HG03558 (cell line): ENCODE measurements at regions not wholly inside any gene's neighbourhood (a gene's known extent, or its start where the extent isn't known, plus 50 kb on each side); places are given as distances from the start of the nearest gene placed in this dataset.
"Not testable (repeated sequence)": the region's sequence is repeated elsewhere in the genome, so short reads cannot be mapped to it uniquely, and the experiment has no call there.

Source experiments
- ATAC-seq: cut with Tn5 transposase; IDR thresholded peaks from one replicate; pipeline ENCODE4 v1.9.1; 2021; ENCODE audit warnings: moderate number of reproducible peaks; ENCODE audit not compliant: unreplicated experiment; ENCODE audit errors: extremely low read depth

DNA sequence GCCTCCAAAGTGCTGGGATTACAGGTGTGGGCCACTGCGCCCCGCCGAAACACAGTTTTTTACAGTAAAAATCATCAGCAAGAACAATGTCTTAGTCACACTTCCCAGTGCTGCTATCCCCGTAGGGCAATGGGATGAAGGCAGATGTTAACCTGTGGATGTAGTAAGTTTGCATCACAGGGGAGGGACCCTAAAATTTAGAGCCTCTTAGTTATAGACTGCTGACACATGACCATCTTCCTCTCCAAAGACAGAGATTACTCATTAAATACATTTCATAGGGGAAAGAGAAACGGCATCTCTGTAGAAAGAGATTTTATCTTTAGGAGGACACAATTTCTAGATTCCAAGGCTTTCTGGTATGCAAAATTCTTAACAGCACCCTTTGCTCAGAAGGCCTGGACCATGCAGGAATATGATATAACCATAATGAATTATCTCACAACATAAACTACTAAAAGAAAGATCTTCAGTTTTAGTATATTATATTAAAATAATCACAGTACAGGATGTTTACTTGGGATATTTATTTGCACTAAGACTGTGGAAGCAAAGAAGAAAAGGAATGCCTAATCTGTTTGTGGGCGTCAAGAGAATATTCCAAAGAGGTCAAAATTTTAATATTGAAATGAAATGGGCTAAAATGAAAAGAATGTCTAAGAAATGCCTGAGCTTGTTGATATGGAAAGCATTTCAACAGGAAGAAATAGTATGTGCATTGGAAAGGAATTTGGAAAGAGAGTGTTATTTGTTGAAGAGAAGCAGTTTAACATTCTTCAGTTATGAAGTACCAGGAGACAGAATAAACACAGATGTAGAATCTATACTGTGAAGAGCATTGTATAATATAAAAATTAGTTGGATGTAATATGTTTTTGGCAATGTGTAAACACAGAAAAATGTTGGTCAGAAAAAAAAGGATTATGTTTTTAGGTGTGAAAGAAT is 1228.3 kb upstream of the CHAC2 start:
- no peak for ATAC-seq

DNA sequence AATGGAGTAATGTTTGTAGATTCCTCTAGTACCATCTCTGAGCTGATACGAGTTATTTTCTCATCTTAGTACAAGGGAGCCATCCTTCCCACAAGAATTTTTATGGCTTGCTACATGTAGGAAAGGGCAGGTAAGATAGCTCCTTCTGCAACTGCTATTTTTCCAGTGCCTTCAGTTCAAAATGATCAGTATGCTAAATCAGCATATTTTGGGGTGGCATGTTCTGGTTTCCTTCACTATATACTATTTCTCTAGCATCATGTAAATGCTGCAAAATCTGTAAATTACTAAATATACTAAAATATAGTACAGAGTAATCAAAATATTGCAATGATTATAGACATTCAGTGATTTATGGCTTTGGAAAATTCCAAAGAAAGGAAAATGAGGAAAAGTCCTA is 1230.0 kb upstream of the CHAC2 start:
- no peak for ATAC-seq

DNA sequence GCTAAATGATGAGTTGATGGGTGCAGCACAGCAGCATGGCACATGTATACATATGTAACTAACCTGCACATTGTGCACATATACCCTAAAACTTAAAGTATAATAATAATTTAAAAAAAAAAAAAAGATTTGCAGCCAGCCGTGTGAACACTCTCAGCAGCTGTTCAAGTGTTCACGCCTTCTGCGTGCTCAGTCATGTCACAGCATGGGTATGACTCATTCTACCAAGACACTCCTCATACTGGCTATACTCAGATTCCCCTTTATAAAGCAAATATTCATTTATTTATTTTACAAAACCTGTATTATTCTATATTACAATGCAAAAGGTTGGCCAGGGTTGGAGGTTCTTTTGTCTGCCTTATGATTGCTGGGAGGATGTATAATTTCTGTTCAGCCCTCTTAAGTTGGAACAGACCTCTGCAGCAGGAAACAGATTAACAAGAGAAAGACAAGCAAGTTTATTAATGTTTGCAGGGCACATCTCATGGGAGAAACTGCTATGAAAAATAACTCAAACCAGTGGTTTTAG is 1230.6 kb upstream of the CHAC2 start:
- ATAC-seq = no peak

DNA sequence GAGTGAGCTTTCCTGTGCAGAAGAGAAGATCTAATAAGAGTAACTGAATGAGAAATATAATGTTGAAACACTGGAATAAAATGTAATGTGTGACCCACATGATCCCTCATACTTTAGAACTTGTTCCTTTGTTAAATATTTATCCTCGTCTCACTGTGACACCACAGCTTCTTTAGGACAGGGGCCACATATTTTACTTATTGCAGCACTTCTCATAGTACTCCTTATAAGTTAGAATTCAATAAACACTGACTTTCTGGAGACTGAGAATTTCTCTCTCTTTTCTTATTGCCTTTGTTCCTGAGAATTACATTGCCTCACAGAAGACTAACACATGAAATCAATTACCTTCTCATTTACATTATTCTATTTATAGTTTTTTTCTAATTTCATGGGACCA is 1234.6 kb upstream of the CHAC2 start:
- ATAC-seq = no peak

DNA sequence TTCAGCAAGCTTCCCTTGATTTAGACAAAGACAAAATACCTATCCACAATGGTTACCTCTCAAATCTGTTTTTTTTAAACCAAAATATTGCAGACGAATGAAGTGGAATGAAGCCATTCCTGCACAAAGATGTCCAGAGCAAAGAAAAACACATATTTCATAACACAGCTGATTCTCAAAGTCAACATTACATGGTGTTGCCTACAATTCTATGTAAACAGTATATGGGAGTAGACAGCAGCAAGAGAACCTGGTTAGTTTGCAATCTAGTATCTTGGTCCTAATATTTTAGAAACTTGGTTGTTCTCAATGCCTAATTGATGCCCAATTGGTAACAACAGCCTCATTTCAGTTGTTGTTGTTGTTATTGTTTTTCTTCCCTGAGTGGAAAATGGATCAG is 1240.9 kb upstream of the CHAC2 start:
- no peak for ATAC-seq

DNA sequence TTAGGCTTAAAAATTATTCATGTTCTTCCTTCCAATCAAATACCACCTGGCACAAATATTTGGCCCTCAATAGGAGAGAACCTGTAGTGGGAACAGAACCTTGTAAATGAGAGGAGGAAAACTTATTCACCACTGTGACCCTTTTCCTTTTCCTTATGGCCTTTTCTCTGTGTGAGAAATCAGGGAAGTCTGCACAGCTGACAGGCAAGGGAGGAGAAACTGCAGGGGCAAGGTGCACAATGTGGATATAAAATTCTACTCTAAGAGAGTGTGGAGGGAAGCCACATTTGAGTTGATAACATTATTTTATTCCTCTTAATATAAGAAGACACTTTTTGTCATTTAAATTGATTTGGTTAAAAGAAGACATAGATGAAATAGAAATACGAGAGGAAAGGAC is 1247.0 kb upstream of the CHAC2 start:
- no peak for ATAC-seq

DNA sequence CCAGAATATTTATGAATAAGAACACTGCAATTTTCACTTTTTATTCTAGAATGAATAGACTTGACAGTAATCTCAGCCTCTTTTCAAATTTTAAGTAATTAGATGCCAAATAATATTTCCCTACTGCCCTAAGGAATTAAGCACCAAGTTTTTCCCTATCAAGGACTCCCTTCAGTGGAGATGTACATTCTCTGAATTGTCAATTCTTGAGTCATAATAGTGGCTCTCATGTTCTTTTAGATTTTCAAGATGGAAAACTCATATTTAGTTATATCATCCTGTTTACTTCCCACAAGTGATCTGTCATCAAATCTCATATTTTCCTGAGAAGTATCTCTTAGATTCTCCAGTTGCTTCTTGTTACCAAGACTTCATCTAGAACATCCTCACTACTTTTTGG is 1248.9 kb upstream of the CHAC2 start:
- ATAC-seq = no peak

DNA sequence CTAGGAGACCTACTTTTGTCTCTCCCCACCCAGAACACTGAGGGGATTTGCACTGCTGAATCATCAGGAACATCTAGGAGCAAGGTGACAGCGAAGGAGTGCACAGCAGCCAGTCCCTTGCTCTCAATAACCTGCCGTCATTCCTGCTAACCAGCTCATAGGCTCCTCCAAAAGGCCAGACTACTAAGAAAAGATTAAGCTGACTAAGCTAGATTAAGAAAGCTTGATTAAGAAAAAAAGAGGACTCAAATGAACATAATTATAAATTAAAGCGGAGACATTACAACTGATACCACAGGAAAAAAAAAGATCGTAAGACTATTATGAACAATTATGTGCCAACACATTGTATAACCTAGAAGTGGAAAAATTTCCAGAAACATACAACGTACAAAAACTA is 1254.8 kb upstream of the CHAC2 start:
- ATAC-seq = no peak

DNA sequence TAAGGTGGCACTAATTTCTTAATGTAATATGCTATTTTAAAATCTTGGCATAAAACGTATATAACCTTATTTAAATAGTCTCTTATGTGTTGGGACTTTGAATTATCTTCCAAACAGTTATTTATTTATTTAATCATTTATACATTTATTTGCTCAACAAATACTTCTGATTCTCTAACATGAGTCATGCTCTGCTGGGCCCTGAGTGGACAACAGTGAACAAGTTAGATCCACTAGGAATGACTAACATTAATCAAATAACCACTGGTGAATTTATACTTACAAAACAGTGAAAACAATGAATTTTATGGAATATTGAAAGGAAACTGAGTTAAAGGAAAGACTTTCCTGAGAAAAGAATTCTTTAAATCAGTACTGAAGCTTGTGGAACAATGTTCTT is 1257.2 kb upstream of the CHAC2 start:
- no peak for ATAC-seq

DNA sequence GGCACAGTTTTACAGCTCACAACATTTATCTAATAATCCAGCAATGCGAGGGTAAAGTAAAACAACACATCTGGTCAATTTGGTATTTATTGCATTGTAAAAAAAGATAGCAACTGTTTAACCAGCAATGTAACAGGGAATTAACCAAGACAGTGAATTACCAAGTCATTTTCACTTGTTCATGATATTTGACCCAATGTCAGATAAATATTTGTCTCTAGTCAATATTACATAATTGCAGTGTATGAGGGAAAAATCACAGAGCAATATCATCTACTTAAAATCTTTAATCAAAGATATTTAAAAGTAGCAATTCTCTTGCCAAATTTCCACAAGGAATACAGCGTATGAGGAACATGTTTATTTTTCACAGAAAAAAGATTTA is 1265.1 kb upstream of the CHAC2 start:
- no peak for ATAC-seq

DNA sequence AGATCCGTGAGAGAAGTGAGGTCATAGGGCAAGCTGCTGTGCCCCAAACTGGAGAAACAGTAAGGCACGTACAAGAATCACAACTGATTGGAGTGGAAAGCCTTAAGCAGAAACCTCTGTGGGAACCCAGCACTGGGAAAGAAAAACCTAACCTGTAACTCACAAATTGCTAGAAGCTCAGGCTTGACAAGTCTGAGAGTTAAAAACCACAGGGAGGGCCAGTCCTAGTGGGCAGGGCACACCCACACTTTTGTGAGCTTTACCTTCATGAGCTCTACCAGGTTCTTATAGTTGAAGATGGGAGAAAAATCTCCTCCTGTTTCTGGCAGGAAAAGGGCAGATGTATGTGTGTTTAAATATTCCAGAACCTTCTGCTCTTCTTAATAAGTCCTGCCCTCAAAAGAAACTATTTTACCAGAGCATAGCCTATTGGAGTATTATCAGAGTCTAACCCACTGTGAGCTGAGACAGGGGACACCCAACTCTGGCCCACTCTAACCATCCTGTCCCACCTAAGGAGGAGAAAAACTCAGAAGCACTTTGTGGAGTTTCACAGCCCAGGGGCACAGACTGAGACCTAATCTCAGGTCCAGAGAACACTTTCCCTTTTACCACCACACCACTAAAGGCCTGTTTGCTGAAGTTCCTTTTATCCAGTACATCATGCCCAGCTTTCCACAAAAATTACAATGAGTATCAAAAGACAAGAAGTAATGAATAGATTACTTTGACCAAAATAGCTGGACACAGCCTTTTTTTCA is 1265.7 kb upstream of the CHAC2 start:
- ATAC-seq = no peak

DNA sequence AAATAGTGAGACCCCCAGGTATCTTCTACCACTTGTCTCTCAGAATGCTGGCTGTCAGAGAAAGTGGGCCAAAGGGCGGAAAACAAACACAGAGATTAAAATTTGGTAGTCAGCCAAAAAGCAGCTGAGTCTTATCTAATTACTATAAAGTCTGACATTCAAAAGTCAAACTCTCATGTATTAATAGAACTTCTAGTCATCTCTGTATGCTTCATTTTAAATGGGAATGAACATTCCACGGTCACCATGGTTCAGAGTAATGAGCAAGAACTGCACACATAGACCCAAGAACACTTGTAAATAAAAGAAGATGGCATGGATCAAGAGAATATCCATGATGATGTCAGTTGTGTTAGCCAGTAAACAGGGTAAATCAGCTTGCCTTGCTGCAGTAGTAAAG is 1267.0 kb upstream of the CHAC2 start:
- ATAC-seq = no peak

DNA sequence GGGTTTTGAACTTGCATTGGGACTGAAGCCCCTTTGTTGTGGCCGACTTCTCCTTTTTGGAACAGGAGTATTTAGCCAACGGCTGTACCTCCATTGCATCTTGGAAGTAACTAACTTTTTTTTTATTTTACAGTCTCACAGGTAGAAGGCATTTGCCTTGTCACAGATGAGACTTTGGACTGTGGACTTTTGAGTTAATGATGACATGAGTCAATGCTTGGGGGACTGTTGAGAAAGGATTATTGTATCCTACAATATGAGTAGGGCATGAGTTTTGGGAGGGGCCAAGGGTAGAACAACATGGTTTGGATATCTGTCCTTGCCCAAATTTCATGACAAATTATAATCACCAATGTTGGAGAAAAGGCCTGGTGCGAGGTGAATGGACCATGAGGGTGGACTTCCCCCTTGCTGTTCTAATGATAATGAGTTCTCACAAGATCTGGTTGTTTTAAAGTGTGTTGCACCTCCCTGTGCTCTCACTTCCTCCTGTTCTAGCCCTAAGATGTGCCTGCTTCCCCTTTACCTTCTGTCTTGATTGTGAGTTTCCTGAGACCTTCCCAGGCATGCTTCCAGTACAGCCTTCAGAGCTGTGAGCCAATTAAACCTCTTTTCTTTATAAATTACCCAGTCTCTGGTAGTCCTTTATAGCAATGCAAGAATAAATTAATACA is 1269.4 kb upstream of the CHAC2 start:
- no peak for ATAC-seq

DNA sequence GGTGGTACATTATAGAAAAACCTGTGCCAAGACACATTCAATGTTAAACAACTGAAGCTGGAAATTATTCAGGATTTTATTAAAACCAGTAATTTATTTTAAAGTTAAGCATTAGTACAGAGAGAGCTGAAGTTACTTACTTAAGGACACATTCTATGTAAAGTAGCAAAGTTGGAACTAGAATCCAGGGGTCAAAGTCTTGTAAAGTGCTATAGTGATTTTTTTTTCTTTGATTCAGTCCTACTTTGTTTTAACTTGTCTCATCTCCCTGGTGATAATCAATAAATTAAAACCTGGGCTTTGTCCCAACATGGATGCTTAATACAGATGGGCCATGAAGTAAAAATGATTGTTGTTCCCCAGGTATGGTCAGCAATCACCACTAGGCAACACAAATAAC is 1271.8 kb upstream of the CHAC2 start:
- ATAC-seq = no peak

DNA sequence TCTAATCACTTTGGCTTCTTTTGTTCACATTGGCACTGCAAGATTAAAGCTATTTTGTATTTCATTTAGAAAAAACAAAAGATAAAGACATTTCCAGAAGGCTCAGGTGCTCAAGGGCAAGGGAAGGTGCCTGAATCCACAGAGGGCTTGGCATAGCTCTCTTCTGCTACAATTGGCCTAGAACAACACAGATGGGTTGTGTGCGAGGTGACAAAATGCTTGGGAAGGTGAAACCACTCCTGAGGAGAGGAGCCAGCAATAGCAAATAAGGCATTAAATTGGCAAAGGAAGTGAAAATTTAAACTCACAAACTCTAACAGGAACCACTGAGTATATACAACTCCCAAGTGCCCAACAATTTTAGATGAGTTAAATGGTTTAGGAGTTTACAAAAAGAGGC is 1290.4 kb upstream of the CHAC2 start:
- no peak for ATAC-seq

DNA sequence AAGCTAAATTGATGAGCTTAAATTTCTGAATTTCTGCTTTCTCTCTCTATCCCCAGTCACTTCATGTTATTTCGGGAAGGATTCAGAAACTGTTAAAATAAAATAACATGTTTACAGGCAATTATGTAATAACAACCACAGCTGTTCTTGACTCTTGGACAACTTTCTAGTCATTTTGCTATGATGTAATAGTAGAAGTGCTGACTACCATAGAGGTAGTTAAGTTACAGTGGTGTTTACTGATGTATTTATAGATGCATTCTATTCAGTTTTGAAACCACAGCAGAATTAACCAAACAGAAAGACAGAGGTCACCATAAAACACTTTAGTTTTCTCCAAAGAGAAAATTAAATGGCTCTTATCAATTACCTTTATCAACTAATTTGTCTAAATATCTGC is 1292.0 kb upstream of the CHAC2 start:
- ATAC-seq = no peak

DNA sequence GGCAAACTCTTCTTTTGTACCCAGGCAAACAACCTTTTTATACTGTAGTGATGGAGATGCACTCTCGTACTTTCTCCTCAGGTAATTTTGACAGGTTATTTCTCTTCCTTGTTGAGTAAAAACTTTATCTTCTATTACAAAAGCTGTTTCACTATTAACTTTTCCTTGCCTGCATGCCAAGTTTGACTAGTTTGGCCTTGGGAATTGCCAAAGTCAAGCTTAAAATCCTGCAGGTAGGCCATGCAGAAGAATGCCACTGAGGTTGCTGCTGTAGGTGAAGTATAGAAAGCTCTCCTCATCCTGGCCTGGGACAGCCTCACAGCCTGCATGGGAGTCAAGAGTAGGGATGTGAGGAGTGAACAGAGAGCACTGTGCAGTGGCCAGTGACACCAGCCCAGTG is 1293.5 kb upstream of the CHAC2 start:
- no peak for ATAC-seq

DNA sequence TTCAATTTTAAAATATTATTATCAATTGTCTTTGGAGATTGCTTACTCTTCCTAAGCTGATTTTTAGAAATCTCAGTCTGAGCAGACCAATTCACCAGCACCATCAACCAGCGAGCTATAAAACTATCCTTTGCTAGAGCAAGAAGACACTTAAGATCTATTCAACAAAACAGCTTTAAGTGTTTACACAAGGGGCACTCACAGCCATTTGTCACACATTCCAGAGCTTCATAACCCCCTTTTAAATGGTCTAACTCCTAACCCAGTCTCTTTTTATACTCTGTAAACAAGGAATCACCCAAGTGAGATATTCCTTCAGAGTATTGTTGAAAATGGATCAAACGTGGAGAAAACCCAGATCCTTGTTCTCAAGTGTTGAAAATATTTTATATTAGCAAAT is 1294.1 kb upstream of the CHAC2 start:
- ATAC-seq = no peak

DNA sequence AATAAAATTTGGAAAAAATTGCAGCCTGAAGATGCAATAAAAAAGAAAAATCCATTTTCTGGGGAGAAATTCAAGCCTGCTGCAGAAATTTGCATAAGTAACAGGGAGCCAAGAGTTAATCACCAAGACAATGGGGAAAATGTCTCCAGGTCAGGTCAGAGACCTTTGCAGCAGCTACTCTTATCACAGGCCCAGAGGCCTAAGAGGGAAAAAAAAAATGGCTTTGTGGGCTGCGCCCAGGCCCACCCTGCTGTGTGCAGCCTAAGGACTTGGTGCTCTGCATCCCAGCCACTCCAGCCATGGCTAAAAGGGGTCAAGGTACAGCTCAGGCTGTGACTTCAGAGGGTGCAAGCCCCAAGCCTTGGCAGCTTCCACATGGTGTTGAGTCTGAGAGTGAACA is 1297.1 kb upstream of the CHAC2 start:
- not testable (repeated sequence) for ATAC-seq

DNA sequence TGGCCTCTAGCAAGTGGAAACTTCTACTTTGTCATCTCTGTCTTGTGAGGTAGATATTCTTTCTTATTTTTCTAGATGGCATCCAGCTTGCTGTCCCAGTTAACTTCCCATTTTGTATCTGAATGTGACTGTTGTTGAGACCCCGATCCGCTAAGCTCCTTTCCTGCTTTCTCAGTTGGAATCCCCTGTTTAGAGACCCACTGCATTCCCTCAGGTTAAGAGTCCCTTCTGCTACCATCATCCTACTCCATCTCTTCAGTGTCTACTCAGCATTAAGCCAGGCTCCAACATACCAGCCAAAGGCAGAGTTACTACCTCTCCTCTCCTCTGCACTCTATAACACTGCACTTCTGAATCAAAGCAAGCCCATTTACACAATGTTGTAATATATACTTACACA is 1300.4 kb upstream of the CHAC2 start:
- ATAC-seq = no peak

DNA sequence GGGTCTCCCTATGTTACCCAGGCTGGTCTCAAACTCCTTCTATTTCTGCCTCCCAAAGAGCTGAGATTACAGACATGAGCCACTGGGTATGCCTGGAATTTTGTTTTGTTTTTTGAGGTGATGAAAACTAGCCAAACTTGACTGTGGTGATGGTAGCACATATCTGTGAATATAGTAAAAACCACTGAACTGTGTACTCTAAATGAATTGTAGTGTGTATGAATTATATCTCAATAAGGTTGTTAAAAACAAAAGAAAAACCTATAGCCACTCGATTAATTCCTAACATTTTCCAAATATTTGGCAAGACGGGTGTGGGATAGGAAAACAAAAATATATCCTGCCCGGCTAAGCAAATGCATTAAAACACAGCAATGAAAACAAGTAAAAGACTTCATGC is 1302.3 kb upstream of the CHAC2 start:
- ATAC-seq = no peak
